PC-9 (cell line): ENCODE measurements at regions not wholly inside any gene's neighbourhood (a gene's known extent, or its start where the extent isn't known, plus 50 kb on each side); places are given as distances from the start of the nearest gene placed in this dataset.

ENCODE experiments used
- CTCF ChIP-seq: fragments of 200-600 bp; sonication (generic); conservative IDR thresholded peaks from 2 replicates; pipeline ENCODE4 v1.6.1; 2017; ENCODE audit warnings: mixed run types, antibody characterized with exemption, mild to moderate bottlenecking, moderate library complexity
- EZH2 ChIP-seq: fragments of 200-600 bp; sonication (generic); IDR thresholded peaks from 2 replicates; pipeline ENCODE4 v1.8.0; 2017; ENCODE audit warnings: antibody characterized with exemption, low read depth

- no peak for TF ChIP-seq CTCF
- TF ChIP-seq EZH2, result no peak
Observed at GRCh38 chrX:5220421-5220820, 1008.2 kb downstream of the NLGN4X start.
